Keratinocyte (primary cell): ENCODE measurements at regions not wholly inside any gene's neighbourhood (a gene's known extent, or its start where the extent isn't known, plus 50 kb on each side); places are given as distances from the start of the nearest gene placed in this dataset.

Source experiments
- DNase-seq: peaks from one replicate; pipeline ENCODE4 v3.0.0-alpha.2; 2011; ENCODE audit warnings: low read depth, missing footprints, low spot score
- FAIRE-seq: peaks from 2 replicates; lab custom pipeline; 2011; peaks lifted over from hg19 to GRCh38; lab: Jason Lieb, UNC
- H2AFZ ChIP-seq: 2 replicates; pipeline ENCODE4 v1.6.0; 2012; ENCODE audit warnings: low read length, control low read depth, inconsistent platforms; ENCODE audit not compliant: control insufficient read depth
- H3K27ac ChIP-seq: 2 replicates; pipeline ENCODE4 v1.5.1; 2011; ENCODE audit warnings: low read length; ENCODE audit not compliant: control insufficient read depth, insufficient read depth
- H3K27me3 ChIP-seq: 3 replicates; pipeline ENCODE4 v1.6.0; 2011; ENCODE audit warnings: low read length; ENCODE audit not compliant: control insufficient read depth, insufficient read depth; ENCODE audit errors: extremely low read depth
- H3K36me3 ChIP-seq, 2 experiments: 2 replicates in 1 of 2; 3 replicates in 1 of 2; pipeline ENCODE4 v1.5.1; 2011; ENCODE audit warnings: low read length in 2 of 2, mild to moderate bottlenecking in 1 of 2; ENCODE audit not compliant: control insufficient read depth in 2 of 2, insufficient read depth in 2 of 2; ENCODE audit errors: extremely low read depth in 1 of 2
- H3K4me1 ChIP-seq: 3 replicates; pipeline ENCODE4 v1.5.1; 2011; ENCODE audit warnings: low read length; ENCODE audit not compliant: control insufficient read depth, insufficient read depth; ENCODE audit errors: extremely low read depth
- H3K4me2 ChIP-seq: 3 replicates; pipeline ENCODE4 v1.6.0; 2011; ENCODE audit warnings: low read depth, low read length; ENCODE audit not compliant: control insufficient read depth, insufficient read depth; ENCODE audit errors: extremely low read depth
- H3K4me3 ChIP-seq, 3 experiments: fragments of 200-600 bp in 1 of 3; sonication (generic) in 1 of 3; 2 replicates in 2 of 3; 3 replicates in 1 of 3; pipeline ENCODE4 v1.5.1; 2011 to 2016; ENCODE audit warnings: low read length in 3 of 3, mild to moderate bottlenecking in 3 of 3, control low read depth in 2 of 3, inconsistent platforms in 1 of 3, low read depth in 1 of 3, mixed read lengths in 1 of 3, mixed run types in 1 of 3, moderate library complexity in 1 of 3; ENCODE audit not compliant: control insufficient read depth in 2 of 3, insufficient read depth in 2 of 3; ENCODE audit errors: extremely low read depth in 1 of 3
- H3K79me2 ChIP-seq: 2 replicates; pipeline ENCODE4 v1.6.0; 2012; ENCODE audit warnings: low read length; ENCODE audit not compliant: control insufficient read depth, insufficient read depth
- H3K9ac ChIP-seq: 3 replicates; pipeline ENCODE4 v1.6.0; 2011; ENCODE audit warnings: low read length; ENCODE audit not compliant: control insufficient read depth, insufficient read depth; ENCODE audit errors: extremely low read depth
- H3K9me1 ChIP-seq: 3 replicates; pipeline ENCODE4 v1.6.0; 2011; ENCODE audit warnings: low read length; ENCODE audit not compliant: control insufficient read depth, insufficient read depth; ENCODE audit errors: extremely low read depth
- H3K9me3 ChIP-seq: 2 replicates; pipeline ENCODE4 v1.5.1; 2012; ENCODE audit warnings: low read depth, low read length; ENCODE audit not compliant: control insufficient read depth
- H4K20me1 ChIP-seq: 3 replicates; pipeline ENCODE4 v1.6.0; 2011; ENCODE audit warnings: low read length; ENCODE audit not compliant: control insufficient read depth, insufficient read depth; ENCODE audit errors: extremely low read depth
- CTCF ChIP-seq, 3 experiments: IDR thresholded peaks in 1 of 3; conservative IDR thresholded peaks in 1 of 3; optimal IDR thresholded peaks in 1 of 3; 2 replicates in 2 of 3; 3 replicates in 1 of 3; pipeline versions ENCODE3 to v1.5.1; 2011; ENCODE audit warnings: low read length in 3 of 3, mild to moderate bottlenecking in 3 of 3, moderate library complexity in 2 of 3, control low read depth in 1 of 3, inconsistent platforms in 1 of 3; ENCODE audit not compliant: insufficient read depth in 2 of 3; ENCODE audit errors: extremely low read depth in 1 of 3
- EZH2 ChIP-seq: IDR thresholded peaks from one replicate; pipeline ENCODE4 v1.6.1; 2012; ENCODE audit warnings: inconsistent platforms, mild to moderate bottlenecking, low read length, moderate library complexity
- dilution Hi-C: fragments of 300-500 bp; cut with MboI; formaldehyde crosslinking; loops from one replicate; pipeline ENCODE4 v1.7.0; 2020; ENCODE audit warnings: low sequenced_read_pairs; ENCODE audit not compliant: extremely low pct_ligation_motif_present

GRCh38 chrX:134733591-134733990 lies 63.4 kb downstream of the PABIR2 start:
- dilution Hi-C loops, result no loop called here
- Histone ChIP-seq H4K20me1 (no peaks in the 10 kb centered on the region), H3K4me1 (no peaks in the 10 kb centered on the region), H3K27ac (no peak overlapping the region), H3K27me3 (no peaks in the 10 kb centered on the region), H2AFZ (no peak overlapping the region), H3K9me3 (no peaks in the 10 kb centered on the region), H3K4me3 (no peak overlapping the region), H3K9ac (no peak overlapping the region), H3K36me3 (no peaks in the 10 kb centered on the region), H3K9me1 (no peaks in the 10 kb centered on the region), H3K4me2 (no peak overlapping the region), H3K79me2 (no peaks in the 10 kb centered on the region)
- DNase-seq (no peak), FAIRE-seq (no peak)
- TF ChIP-seq EZH2 (no peak), CTCF (optimal IDR thresholded peaks at IDR 0.05 in 1 of 3, IDR thresholded peaks at IDR 0.05 in 1 of 3, conservative IDR thresholded peaks at IDR 0.05 in 1 of 3; ENCODE audit: extremely low read depth in 1 of 3, insufficient read depth in 2 of 3, low read length in 3 of 3) (no peak)

GRCh38 chrX:134732676-134733075 lies 64.3 kb downstream of the PABIR2 start:
- TF ChIP-seq CTCF (optimal IDR thresholded peaks at IDR 0.05 in 1 of 3, IDR thresholded peaks at IDR 0.05 in 1 of 3, conservative IDR thresholded peaks at IDR 0.05 in 1 of 3; ENCODE audit: extremely low read depth in 1 of 3, insufficient read depth in 2 of 3, low read length in 3 of 3) (no peak), EZH2 (no peak)
- H3K9me3 ChIP-seq, result no peaks in the 10 kb centered on the region
- no peak for FAIRE-seq

More at GRCh38 chrX:134732676-134733075, 64.3 kb downstream of the PABIR2 start:
- no peaks in the 10 kb centered on the region for H3K4me1 ChIP-seq
- no peak overlapping the region for H3K4me2 ChIP-seq
- H2AFZ ChIP-seq, result no peak overlapping the region
- dilution Hi-C loops, result no loop called here
- DNase-seq, result no peak
- no peaks in the 10 kb centered on the region for H3K36me3 ChIP-seq
- no peak overlapping the region for H3K9ac ChIP-seq
- no peaks in the 10 kb centered on the region for H3K9me1 ChIP-seq
- H3K27me3 ChIP-seq, result no peaks in the 10 kb centered on the region
- no peak overlapping the region for H3K4me3 ChIP-seq
- no peaks in the 10 kb centered on the region for H3K79me2 ChIP-seq
- H4K20me1 ChIP-seq, result no peaks in the 10 kb centered on the region
- no peak overlapping the region for H3K27ac ChIP-seq
